ENCODE measurements at regions not wholly inside any gene's neighbourhood (a gene's known extent, or its start where the extent isn't known, plus 50 kb on each side); places are given as distances from the start of the nearest gene placed in this dataset.

GRCh38 chr6:149157126-149157525 lies 160.4 kb upstream of the TAB2 start:
- no peak for TF ChIP-seq CTCF (IDR thresholded peaks at IDR 0.05; ENCODE audit: extremely low read depth, missing control alignments)

GRCh38 chr6:149158076-149158475 lies 159.4 kb upstream of the TAB2 start:
- DNase-seq (ENCODE audit: low spot score) = no peak
- TF ChIP-seq CTCF (IDR thresholded peaks at IDR 0.05; ENCODE audit: extremely low read depth, missing control alignments) = no peak

More at GRCh38 chr6:149157126-149157525, 160.4 kb upstream of the TAB2 start:
- no peak for DNase-seq (ENCODE audit: low spot score)

- no peak for DNase-seq (ENCODE audit: low spot score)
- TF ChIP-seq CTCF (IDR thresholded peaks at IDR 0.05; ENCODE audit: extremely low read depth, missing control alignments) = no peak
Measured at GRCh38 chr6:149160943-149161342, 156.6 kb upstream of the TAB2 start.

GRCh38 chr6:149162924-149163323 lies 154.6 kb upstream of the TAB2 start:
- TF ChIP-seq CTCF (IDR thresholded peaks at IDR 0.05; ENCODE audit: extremely low read depth, missing control alignments) = no peak
- no peak for DNase-seq (ENCODE audit: low spot score)

GRCh38 chr6:149164199-149164750 lies 153.2 kb upstream of the TAB2 start:
- no peak for TF ChIP-seq CTCF (IDR thresholded peaks at IDR 0.05; ENCODE audit: extremely low read depth, missing control alignments)
- DNase-seq (ENCODE audit: low spot score) = no peak

GRCh38 chr6:149166336-149166735 lies 151.2 kb upstream of the TAB2 start:
- DNase-seq (ENCODE audit: low spot score) = no peak
- TF ChIP-seq CTCF (IDR thresholded peaks at IDR 0.05; ENCODE audit: extremely low read depth, missing control alignments) = no peak

GRCh38 chr6:149166747-149167146 lies 150.8 kb upstream of the TAB2 start:
- no peak for TF ChIP-seq CTCF (IDR thresholded peaks at IDR 0.05; ENCODE audit: extremely low read depth, missing control alignments)
- no peak for DNase-seq (ENCODE audit: low spot score)
